GM19238 (cell line): ENCODE measurements at regions not wholly inside any gene's neighbourhood (a gene's known extent, or its start where the extent isn't known, plus 50 kb on each side); places are given as distances from the start of the nearest gene placed in this dataset.

Experiments
- DNase-seq: peaks from one replicate; pipeline ENCODE4 v3.0.0; 2011; ENCODE audit warnings: low spot score; ENCODE audit not compliant: insufficient read length

DNA sequence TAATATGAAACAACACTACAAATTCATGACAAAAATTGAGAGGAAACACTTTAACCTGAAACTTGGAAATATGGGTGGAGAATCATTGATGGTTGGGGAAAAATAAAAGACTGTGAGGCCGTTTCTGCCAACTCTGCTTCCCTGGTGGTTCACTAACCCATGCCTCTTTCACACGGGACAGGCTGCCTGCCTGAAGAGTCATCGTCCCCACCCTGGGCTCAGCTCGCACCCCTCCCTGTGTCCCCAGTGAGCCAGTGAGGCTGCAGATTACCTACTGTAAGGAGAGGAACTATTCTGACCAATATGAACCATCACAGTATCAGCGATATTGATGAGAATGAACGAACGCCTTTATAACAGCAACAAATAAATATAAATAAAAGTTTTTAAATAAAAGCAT lies 357.8 kb upstream of the CDH20 start:
- no peak for DNase-seq

DNA sequence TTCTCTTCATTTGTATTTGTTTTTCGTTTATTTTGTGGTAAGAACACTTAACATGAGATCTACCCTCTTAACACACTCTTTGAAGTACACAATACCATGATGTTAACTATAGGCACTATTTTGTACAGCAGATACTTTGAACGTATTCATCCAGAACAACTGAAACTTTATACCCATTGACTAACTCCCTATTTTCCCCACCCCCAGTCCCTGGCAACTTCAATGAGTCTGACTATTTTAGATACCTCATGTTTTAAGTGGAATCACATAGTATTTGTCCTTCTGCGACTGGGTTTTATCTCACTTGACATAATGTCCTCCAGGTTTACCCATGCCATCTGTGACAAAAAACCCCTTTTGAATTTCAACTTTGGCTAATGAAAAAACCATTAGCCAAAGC lies 356.3 kb upstream of the CDH20 start:
- DNase-seq = no peak

DNA sequence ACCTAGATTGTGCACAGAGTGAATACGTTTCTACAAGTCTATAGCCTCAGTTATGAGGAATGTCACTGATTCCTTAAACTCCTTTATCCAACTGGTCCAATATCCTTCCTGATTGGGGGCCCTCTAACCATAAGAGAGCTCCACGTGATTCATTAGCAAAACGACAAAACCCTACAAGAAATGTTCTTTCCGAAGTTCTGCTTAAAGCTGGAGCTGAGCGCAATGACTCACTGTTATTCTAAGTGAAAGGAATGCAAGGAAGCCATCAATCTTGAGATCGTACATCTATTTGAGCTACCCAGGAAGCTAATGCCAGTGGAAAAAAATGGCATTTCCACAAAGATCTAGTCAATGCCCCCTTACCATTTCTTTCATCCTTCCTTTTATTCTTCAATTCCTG lies 354.9 kb upstream of the CDH20 start:
- no peak for DNase-seq

DNA sequence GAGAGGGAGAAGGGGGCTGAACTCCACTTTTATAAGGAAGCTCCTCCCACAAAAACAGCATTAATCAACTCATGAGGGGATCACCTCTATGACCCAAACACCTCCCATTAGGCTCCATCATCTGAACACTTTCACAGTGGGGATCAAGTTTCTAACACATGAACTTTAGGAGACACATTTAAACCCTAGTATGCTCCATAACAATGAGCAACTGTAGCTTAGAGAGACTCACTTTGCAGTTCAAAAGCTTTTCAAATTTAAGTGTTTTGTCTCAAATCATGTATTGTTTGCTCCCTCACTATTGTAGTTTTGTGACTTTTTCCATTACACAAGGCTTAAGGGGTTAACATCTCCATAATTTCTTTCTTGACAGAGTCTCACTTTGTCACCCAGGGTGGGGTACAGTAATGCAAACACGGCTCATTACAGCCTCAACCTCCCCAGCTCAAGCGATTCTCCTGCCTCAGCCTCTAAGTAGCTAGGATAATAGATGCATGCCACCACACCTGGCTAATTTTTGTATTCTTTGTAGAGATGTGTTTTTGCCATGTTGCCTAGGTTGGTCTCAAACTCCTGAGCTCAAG lies 352.7 kb upstream of the CDH20 start:
- DNase-seq = no peak

GRCh38 chr18:60981682-60982328 lies 351.4 kb upstream of the CDH20 start:
- DNase-seq = no peak

- DNase-seq = no peak
These were observed 350.9 kb upstream of the CDH20 start for GRCh38 chr18:60982329-60982695.

- DNase-seq = no peak
These were observed 350.3 kb upstream of the CDH20 start for GRCh38 chr18:60982928-60983327.

DNA sequence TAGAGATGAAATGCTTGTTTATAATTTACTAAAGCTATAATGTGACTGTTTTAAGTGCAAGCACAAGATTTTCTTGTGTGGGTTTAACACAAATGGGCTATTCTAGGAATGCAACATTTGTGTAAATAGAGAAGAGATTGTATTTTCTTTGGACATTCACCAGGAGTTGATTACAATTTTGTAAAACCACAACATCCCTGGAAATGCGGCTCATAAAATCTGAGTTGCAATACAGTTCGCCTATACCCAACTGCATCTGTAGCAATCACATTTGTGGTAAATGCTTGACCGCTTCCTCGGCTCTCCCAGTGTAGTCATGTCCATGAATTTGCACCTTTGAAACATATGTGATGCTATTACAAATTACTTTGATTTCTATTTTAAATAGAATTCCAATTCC lies 348.7 kb upstream of the CDH20 start:
- no peak for DNase-seq

- no peak for DNase-seq
These were observed 345.3 kb upstream of the CDH20 start for GRCh38 chr18:60987963-60988362.

GRCh38 chr18:60996326-60996725 lies 336.9 kb upstream of the CDH20 start:
- DNase-seq = no peak

DNA sequence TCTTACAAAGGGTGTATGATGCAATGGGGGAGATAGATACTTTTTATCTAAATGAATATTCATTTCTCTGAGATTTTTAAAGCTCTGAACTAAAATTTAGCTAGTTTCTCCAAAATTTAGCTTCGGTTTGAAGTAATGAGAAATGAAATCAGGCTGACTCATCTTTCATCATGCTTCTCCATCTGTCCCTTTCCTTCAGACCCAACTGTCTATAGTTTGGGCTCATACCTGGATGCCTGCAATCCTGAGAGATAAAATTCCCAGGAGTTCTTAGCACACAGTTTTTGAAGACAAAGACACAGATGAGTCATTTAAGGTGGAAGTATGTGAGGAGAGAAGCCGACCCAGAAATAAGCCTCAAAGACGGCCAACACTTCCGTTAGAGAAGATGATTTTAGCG lies 336.4 kb upstream of the CDH20 start:
- no peak for DNase-seq

DNA sequence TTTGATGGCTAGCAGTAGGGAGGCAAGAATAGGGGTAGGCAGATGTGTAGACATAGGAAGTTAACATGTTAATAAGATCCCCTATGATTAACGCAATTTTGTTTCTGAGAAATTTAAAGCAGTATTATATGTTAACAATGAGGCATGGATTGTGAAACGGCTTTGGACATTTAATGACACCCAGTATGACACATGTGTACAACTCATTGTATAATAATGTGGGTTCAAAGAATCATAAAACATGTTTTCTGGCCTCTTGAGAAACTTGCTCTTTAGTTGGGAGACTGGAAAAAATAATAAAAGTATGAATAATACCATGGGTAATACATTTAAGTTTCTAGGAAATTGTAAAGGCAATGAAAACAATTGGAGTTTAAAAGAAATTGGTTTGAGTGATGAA lies 332.1 kb upstream of the CDH20 start:
- DNase-seq = no peak

DNA sequence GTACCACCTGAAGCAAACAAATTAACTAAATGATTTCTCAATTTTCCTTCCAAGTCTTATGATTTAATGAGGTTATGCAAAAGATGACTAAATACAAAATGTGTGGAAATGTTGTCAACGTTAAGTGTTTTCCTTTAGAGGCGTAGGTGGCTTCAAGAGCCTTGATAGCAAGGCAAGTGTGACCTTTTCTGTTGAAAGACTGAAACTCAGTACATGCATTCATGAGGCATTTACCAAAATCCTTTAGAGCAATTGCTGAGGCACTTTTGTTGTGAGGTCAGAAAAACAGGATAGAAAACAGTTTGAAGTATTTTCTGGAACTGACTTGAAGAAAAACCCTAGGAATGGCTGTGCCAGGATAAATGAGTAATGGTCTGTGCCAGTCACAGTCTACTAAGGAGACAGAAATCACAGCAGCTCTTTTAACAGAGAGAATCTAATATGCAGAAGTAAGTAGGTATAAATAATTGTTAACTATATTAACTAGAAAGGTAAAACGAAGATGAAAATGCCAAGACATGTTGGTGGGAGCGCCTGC lies 326.5 kb upstream of the CDH20 start:
- no peak for DNase-seq

- no peak for DNase-seq
These were observed 313.6 kb upstream of the CDH20 start for GRCh38 chr18:61019338-61020301.

DNA sequence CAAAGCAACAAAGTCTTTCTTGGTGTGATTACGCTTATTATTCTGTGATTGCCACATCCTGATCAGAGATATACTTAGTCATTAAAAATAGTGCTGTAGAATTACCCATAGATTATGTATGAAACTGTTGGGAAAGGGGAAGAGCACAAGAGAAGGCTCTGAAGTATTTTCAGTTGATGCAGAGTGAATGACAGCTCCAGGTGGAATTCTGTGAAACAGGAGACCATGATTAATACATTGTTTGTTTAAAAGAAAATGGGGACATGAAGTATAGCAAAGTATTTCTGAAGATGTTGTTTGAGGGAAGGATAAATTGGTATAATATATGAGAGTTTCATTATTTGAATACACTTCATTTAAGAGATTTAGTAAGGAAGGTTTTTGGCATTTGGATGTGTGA lies 307.6 kb upstream of the CDH20 start:
- no peak for DNase-seq

- DNase-seq = no peak
These were observed 301.6 kb upstream of the CDH20 start for GRCh38 chr18:61031626-61032025.

GRCh38 chr18:61034580-61034979 lies 298.6 kb upstream of the CDH20 start:
- DNase-seq = no peak

DNA sequence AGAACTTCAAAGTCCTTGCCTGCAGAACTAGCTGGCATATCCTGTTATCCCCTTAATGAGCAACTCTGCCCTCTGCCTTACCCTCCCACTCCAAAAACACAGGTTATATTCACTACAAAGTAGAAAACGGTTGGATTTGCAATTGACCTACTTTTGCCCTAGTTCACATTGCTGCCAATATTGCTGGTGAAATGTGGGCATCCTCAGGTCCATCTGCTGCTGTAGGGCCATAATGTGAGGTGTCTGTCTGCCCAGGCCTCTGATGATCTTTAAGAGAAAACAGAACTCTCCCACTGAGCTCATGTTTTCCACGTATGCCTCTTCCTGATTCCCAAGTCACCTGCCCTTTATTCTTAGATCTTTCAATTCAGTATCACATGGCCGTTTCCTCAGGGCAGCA lies 294.0 kb upstream of the CDH20 start:
- no peak for DNase-seq

GRCh38 chr18:61047794-61048193 lies 285.4 kb upstream of the CDH20 start:
- DNase-seq = no peak

DNA sequence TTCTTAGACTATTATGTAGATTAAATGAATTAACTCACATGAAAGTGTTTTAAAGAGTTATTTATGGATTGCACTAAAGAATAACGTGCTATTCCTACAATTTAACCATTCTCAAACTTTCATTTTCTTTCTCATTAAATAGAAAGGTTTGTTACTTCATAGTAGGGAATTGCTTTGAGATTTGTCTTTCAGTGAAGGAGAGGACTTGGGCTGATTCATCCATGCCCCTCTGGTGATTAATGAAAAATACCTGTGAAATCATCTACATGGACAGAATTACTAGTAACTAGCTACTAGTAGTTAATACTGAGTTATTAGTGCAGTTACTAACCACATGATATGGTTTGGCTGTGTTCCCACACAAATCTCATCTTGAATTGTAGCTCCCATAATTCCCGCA lies 275.8 kb upstream of the CDH20 start:
- DNase-seq = no peak

GRCh38 chr18:61062258-61062657 lies 271.0 kb upstream of the CDH20 start:
- no peak for DNase-seq

DNA sequence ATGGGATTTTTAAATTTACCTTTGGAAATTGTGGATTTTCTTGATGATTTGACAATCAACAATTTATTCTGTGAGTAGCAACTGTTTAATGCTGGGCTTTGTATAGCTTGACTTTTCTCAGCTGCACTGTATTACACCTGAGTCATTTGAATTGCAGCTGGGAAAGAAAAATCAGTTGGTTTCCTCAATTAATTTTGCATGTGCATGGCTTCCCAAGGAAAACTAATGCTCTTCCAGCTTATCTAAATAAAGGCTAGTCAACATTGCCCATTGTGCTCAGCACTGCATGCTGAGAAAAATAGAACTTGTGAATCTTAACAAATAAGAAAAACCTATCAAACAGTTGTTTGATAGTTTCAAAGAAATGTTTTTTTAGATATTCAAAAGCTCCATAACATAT lies 268.3 kb upstream of the CDH20 start:
- no peak for DNase-seq
